ENCODE measurements at regions not wholly inside any gene's neighbourhood (a gene's known extent, or its start where the extent isn't known, plus 50 kb on each side); places are given as distances from the start of the nearest gene placed in this dataset.

GRCh38 chr4:11727903-11728564 is 299.3 kb upstream of the HS3ST1 start:
- no peaks in the 10 kb centered on the region for H4K20me1 ChIP-seq (replicated peaks; ENCODE audit: insufficient read depth)
- H3F3A ChIP-seq (replicated peaks; ENCODE audit: low read depth), result no peaks in the 10 kb centered on the region
- Mint-ChIP-seq H3K4me1 (no peaks in the 10 kb centered on the region), H3K27ac (no peak overlapping the region), H3K9me3 (no peaks in the 10 kb centered on the region), H3K4me3 (no peak overlapping the region), H3K36me3 (ENCODE audit: low read depth) (no peaks in the 10 kb centered on the region), H3K27me3 (ENCODE audit: insufficient read depth, low read depth, poor library complexity) (no peaks in the 10 kb centered on the region)
- H3K79me2 ChIP-seq (replicated peaks; ENCODE audit: insufficient read depth), result no peaks in the 10 kb centered on the region
- no peak for TF ChIP-seq ZNF114 (CRISPR knock-in tag; IDR thresholded peaks at IDR 0.05)
- TF ChIP-seq EZH2phosphoT487 (IDR thresholded peaks at IDR 0.05; ENCODE audit: unreplicated experiment), result no peak
- TF ChIP-seq STAT1 (IDR thresholded peaks at IDR 0.05; ENCODE audit: unreplicated experiment), result no peak
- TF ChIP-seq JUNB (IDR thresholded peaks at IDR 0.05; ENCODE audit: unreplicated experiment), result no peak
- TF ChIP-seq CTCF (conservative IDR thresholded peaks at IDR 0.05; ENCODE audit: low read depth in 2 of 2), result no peak
- TF ChIP-seq ZNF462 (CRISPR knock-in tag; IDR thresholded peaks at IDR 0.05), result no peak
- no peak for TF ChIP-seq REST (IDR thresholded peaks at IDR 0.05; ENCODE audit: unreplicated experiment)
- no peak for TF ChIP-seq ETS1 (IDR thresholded peaks at IDR 0.05)
- no peak for TF ChIP-seq EZH2 (IDR thresholded peaks at IDR 0.05; ENCODE audit: low read depth, unreplicated experiment)
- no peak for TF ChIP-seq NANOG (IDR thresholded peaks at IDR 0.05; ENCODE audit: borderline replicate concordance)
- TF ChIP-seq ZNF331 (CRISPR knock-in tag; IDR thresholded peaks at IDR 0.05; ENCODE audit: low read depth), result no peak
- no peak for TF ChIP-seq POLR2AphosphoS5 (IDR thresholded peaks at IDR 0.05; ENCODE audit: low read depth)
- TF ChIP-seq CREB1 (CRISPR knock-in tag; IDR thresholded peaks at IDR 0.05; ENCODE audit: low read depth), result no peak
- no peaks in the 10 kb centered on the region for H3K9me2 ChIP-seq (ENCODE audit: insufficient read depth)
- H2AFZ ChIP-seq, result no peak overlapping the region
- H3K4me1 ChIP-seq (ENCODE audit: insufficient read depth), result no peaks in the 10 kb centered on the region
- no peak for ATAC-seq
- H3K4me2 ChIP-seq, result no peak overlapping the region
- DNase-seq (ENCODE audit: low spot score), result no peak
- no peak overlapping the region for H3K27ac ChIP-seq (ENCODE audit: low read depth)
- H3K36me3 ChIP-seq (ENCODE audit: insufficient read depth), result no peaks in the 10 kb centered on the region
- no peaks in the 10 kb centered on the region for H3K27me3 ChIP-seq (ENCODE audit: insufficient read depth)
- no peak overlapping the region for H3K4me3 ChIP-seq
